Heart left ventricle (tissue), 16 donors: ENCODE measurements at regions not wholly inside any gene's neighbourhood (a gene's known extent, or its start where the extent isn't known, plus 50 kb on each side); places are given as distances from the start of the nearest gene placed in this dataset.

Experiments
- ATAC-seq, 4 donors: fragments of 200-7000 bp; cut with Tn5 transposase; one replicate each; pipeline ENCODE4 v1.9.1; 2020 to 2022; ENCODE audit warnings: moderate library complexity in 4 of 4, mild to moderate bottlenecking in 3 of 4, moderate number of reproducible peaks in 1 of 4
- DNase-seq, 5 donors: peaks; one replicate each; pipeline ENCODE4 v3.0.0-alpha.2; 2020
- H3K27ac ChIP-seq, 12 donors: fragments of 200-600 bp; sonication (generic) in 4 of 12; one replicate each; pipeline versions ENCODE4 v1.5.0 to v1.8.0; 2016 to 2022; ENCODE audit warnings: mild to moderate bottlenecking in 2 of 12
- H3K27me3 ChIP-seq, 9 donors: fragments of 200-600 bp; sonication (generic) in 2 of 9; one replicate each; pipeline versions ENCODE4 v1.5.1 to v1.8.0; 2016 to 2022; ENCODE audit warnings: mild to moderate bottlenecking in 3 of 9
- H3K36me3 ChIP-seq, 9 donors: fragments of 200-600 bp; sonication (generic) in 2 of 9; one replicate each; pipeline versions ENCODE4 v1.5.0 to v1.8.0; 2018 to 2022; ENCODE audit warnings: mild to moderate bottlenecking in 2 of 9
- H3K4me1 ChIP-seq, 12 donors: fragments of 200-600 bp; sonication (generic) in 4 of 12; one replicate each; pipeline versions ENCODE4 v1.5.0 to v1.8.0; 2016 to 2022; ENCODE audit warnings: mild to moderate bottlenecking in 3 of 12
- H3K4me3 ChIP-seq, 12 donors: fragments of 200-600 bp; sonication (generic) in 4 of 12; one replicate each; pipeline versions ENCODE4 v1.5.0 to v1.8.0; 2017 to 2022; ENCODE audit warnings: mild to moderate bottlenecking in 9 of 12, moderate library complexity in 4 of 12
- H3K9me3 ChIP-seq, 12 donors: fragments of 200-600 bp; sonication (generic) in 4 of 12; one replicate each; pipeline versions ENCODE4 v1.5.0 to v1.8.0; 2016 to 2022; ENCODE audit warnings: mild to moderate bottlenecking in 1 of 12
- POLR2A ChIP-seq, 2 donors: fragments of 450-650 bp; IDR thresholded peaks; one replicate each; pipeline ENCODE4 v1.6.1; 2017; ENCODE audit warnings: antibody characterized with exemption in 2 of 2, mild to moderate bottlenecking in 2 of 2, moderate library complexity in 2 of 2
- WGBS, 4 donors: extraction: QIAGEN DNeasy Blood & Tissue Kit in 2 of 4; methylation state at CpG; one replicate each; pipeline versions ENCODE4 v1.1.5 to v1.1.7; 2013 to 2018; 5-methylcytosine and 5-hydroxymethylcytosine counted together
- intact Hi-C, 10 donors: fragments of 100-400 bp; cut with DNase I; formaldehyde crosslinking; loops; one replicate each; pipeline versions ENCODE4 v1.11.1 to v1.14.2; 2022
- TF ChIP-seq, protein P1 (sequence below), 12 donors: fragments of 200-600 bp; sonication (generic) in 4 of 12; IDR thresholded peaks; one replicate each; pipeline versions ENCODE4 v1.5.0 to v1.8.0; 2018 to 2022; ENCODE audit warnings: antibody characterized with exemption in 12 of 12, mild to moderate bottlenecking in 5 of 12
- donor health status: ischemic (EF 13 %, LVEDD 7.1; RV severe dilation, severe dysfunction).
- donor health status: healthy with polysubstance abuse.
- donor health status: DM: no; HTN: yes; CAD: no.
- donor health status: DM: no; HTN: no; CAD: no.
- donor health status: ischemic (EF 25% LVEDD 6.9; RV normal size, moderate dysfunction).
- donor health status: ischemic (EF 25% LVEDD 5.7; RV mildly dilated, moderate dysfunction).
- donor health status: healthy.
- donor health status: DM: yes; HTN: yes; CAD: no.
- donor health status: ischemic (EF 35%, LVEDD 5.7; RV mildly dilated, moderate dysfunction).
- donor health status: nonischemic (EF 11% LVEDD 7.7; RV severe dilation, severe dysfunction).
- donor health status: DM: yes; HTN: yes; CAD: no.
- donor health status: PGD.
- donor health status: ischemic (EF 29% LVEDD 5.4; RV normal size, mild dysfunction).
- donor health status: nonischemic (EF 23%, LVEDD 6.1; RV moderate dilation, normal function).

GRCh38 chr1:209268479-209268878, 315.0 kb upstream of the CAMK1G start:
- Histone ChIP-seq H3K36me3 (no peaks in the 10 kb centered on the region), H3K4me1 (no peaks in the 10 kb centered on the region), H3K27me3 (peaks cover 0 to 7% (median 0%) of the 10 kb centered on the region in 9 donors), H3K4me3 (no peak overlapping the region), H3K9me3 (no peaks in the 10 kb centered on the region), H3K27ac (no peak overlapping the region)
- intact Hi-C loops = loop anchor here in 1 of 10 donors (10.0 kb wide), 1 partner anchor 166 kb away; no protein-coding TSS in a partner anchor
- DNase-seq (no peak), ATAC-seq (no peak)
- no peak for TF ChIP-seq POLR2A (IDR thresholded peaks at IDR 0.05)
- TF ChIP-seq, protein P1, sequence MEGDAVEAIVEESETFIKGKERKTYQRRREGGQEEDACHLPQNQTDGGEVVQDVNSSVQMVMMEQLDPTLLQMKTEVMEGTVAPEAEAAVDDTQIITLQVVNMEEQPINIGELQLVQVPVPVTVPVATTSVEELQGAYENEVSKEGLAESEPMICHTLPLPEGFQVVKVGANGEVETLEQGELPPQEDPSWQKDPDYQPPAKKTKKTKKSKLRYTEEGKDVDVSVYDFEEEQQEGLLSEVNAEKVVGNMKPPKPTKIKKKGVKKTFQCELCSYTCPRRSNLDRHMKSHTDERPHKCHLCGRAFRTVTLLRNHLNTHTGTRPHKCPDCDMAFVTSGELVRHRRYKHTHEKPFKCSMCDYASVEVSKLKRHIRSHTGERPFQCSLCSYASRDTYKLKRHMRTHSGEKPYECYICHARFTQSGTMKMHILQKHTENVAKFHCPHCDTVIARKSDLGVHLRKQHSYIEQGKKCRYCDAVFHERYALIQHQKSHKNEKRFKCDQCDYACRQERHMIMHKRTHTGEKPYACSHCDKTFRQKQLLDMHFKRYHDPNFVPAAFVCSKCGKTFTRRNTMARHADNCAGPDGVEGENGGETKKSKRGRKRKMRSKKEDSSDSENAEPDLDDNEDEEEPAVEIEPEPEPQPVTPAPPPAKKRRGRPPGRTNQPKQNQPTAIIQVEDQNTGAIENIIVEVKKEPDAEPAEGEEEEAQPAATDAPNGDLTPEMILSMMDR (IDR thresholded peaks at IDR 0.05) = no peak
- WGBS, 4 donors = 17 to 28% (median 21%) methylated on average over 1 of the region's 1 CpG

DNA sequence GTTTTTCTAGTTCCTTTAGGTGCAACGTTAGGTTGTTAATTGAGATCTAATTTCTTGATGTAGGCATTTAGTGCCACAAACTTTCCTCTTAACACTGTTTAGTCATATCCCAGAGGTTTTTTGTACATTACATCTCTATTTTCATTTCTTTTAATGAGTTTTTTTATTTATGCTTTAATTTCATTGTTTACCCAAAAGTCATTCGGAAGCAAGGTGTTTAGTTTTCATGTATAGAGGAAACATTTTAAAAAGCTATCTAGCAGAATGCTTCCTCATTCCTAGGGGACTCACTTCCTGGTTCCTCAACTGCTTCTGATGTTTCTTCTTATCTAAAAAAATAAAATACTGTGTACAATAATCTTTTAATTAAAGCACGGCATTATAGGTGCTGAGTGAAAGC, 307.2 kb upstream of the CAMK1G start:
- Histone ChIP-seq H3K4me1 (no peaks in the 10 kb centered on the region), H3K27ac (no peak overlapping the region), H3K36me3 (no peaks in the 10 kb centered on the region), H3K27me3 (peaks cover 0 to 7% (median 3%) of the 10 kb centered on the region in 9 donors), H3K9me3 (peaks cover 0 to 10% (median 0%) of the 10 kb centered on the region in 12 donors), H3K4me3 (no peak overlapping the region)
- intact Hi-C loops = no loop called here
- DNase-seq (no peak), ATAC-seq (no peak)
- TF ChIP-seq, protein P1 (IDR thresholded peaks at IDR 0.05) = no peak
- no peak for TF ChIP-seq POLR2A (IDR thresholded peaks at IDR 0.05)
- WGBS, 4 donors = 59 to 72% (median 70%) methylated on average over 3 of the region's 3 CpGs

DNA sequence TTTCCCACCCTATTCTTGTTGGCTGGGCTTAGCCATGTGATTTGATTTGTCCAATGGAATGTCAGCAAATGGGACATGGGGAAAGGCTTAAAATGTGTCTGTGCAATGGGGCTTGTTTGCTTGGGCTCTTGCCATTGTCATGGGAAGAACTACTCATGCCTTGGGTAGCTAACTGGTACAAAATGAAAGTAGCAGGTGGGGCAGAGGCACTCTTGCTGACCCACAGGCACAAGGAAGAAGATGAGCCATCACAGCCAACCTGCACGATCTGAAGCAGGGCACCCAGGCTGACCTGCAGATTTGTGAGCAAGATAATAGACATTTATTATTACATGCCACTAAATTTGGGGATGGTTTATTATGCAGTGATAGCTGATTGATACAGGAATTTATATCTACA, 305.9 kb upstream of the CAMK1G start:
- DNase-seq = no peak
- intact Hi-C loops = no loop called here
- H3K27me3 ChIP-seq = peaks cover 0 to 7% (median 3%) of the 10 kb centered on the region in 9 donors
- H3K4me3 ChIP-seq = no peak overlapping the region
- H3K4me1 ChIP-seq = no peaks in the 10 kb centered on the region
- no peak for ATAC-seq
- no peak for TF ChIP-seq POLR2A (IDR thresholded peaks at IDR 0.05)
- TF ChIP-seq, protein P1 (IDR thresholded peaks at IDR 0.05) = no peak
- H3K9me3 ChIP-seq = peaks cover 0 to 10% (median 0%) of the 10 kb centered on the region in 12 donors
- WGBS, 4 donors = 92 to 95% (median 93%) methylated on average over 1 of the region's 1 CpG
- no peak overlapping the region for H3K27ac ChIP-seq
- no peaks in the 10 kb centered on the region for H3K36me3 ChIP-seq

- whole genome bisulfite sequencing, 4 donors = 6 to 29% (median 22%) methylated on average over 1 of the region's 1 CpG
- TF ChIP-seq POLR2A (IDR thresholded peaks at IDR 0.05) = no peak
- TF ChIP-seq, protein P1 (IDR thresholded peaks at IDR 0.05) = no peak
- Histone ChIP-seq H3K9me3 (no peaks in the 10 kb centered on the region), H3K4me1 (no peaks in the 10 kb centered on the region), H3K4me3 (no peak overlapping the region), H3K36me3 (no peaks in the 10 kb centered on the region), H3K27ac (no peak overlapping the region), H3K27me3 (peaks cover 0 to 29% (median 4%) of the 10 kb centered on the region in 9 donors)
- intact Hi-C loops = no loop called here
- DNase-seq = no peak
- ATAC-seq = no peak
Observed at GRCh38 chr1:209291715-209292114, 291.8 kb upstream of the CAMK1G start.
